Fibroblast of pulmonary artery (primary cell): ENCODE measurements at regions not wholly inside any gene's neighbourhood (a gene's known extent, or its start where the extent isn't known, plus 50 kb on each side); places are given as distances from the start of the nearest gene placed in this dataset.
A peak's percentile ranks its signal among the peaks of the same experiment; 100 is the strongest.

Source experiments
- DNase-seq: peaks from one replicate; pipeline ENCODE4 v3.0.0-alpha.2; 2010; ENCODE audit warnings: low read depth
- H3K4me3 ChIP-seq: replicated peaks from 2 replicates; pipeline ENCODE4 v1.5.1; 2011; ENCODE audit warnings: low read depth, mild to moderate bottlenecking, control low read depth, low read length, moderate library complexity
- CTCF ChIP-seq: IDR thresholded peaks from 2 replicates; pipeline ENCODE4 v1.5.1; 2011; ENCODE audit warnings: mild to moderate bottlenecking, control low read depth, low read length, inconsistent platforms; ENCODE audit errors: missing control alignments

GRCh38 chr1:8213136-8213535 lies 104.8 kb upstream of the SLC45A1 start:
- no peak overlapping the region for H3K4me3 ChIP-seq
- no peak for DNase-seq
- TF ChIP-seq CTCF, result no peak

- no peak for TF ChIP-seq CTCF
- no peak overlapping the region for H3K4me3 ChIP-seq
- DNase-seq, result no peak
Observed at GRCh38 chr1:8212580-8213031, 105.3 kb upstream of the SLC45A1 start.

GRCh38 chr1:8211883-8212579 lies 105.9 kb upstream of the SLC45A1 start:
- TF ChIP-seq CTCF, result no peak
- H3K4me3 ChIP-seq, result no peak overlapping the region
- DNase-seq, result peak; percentile 99

GRCh38 chr1:8211251-8211882 lies 106.5 kb upstream of the SLC45A1 start:
- no peak for TF ChIP-seq CTCF
- H3K4me3 ChIP-seq, result no peak overlapping the region
- DNase-seq, result no peak

- no peak for TF ChIP-seq CTCF
- H3K4me3 ChIP-seq, result no peak overlapping the region
- no peak for DNase-seq
Observed at GRCh38 chr1:8207202-8207601, 110.7 kb upstream of the SLC45A1 start.

GRCh38 chr1:8206391-8206790 lies 111.5 kb upstream of the SLC45A1 start:
- H3K4me3 ChIP-seq, result no peak overlapping the region
- DNase-seq, result no peak
- no peak for TF ChIP-seq CTCF

GRCh38 chr1:8205771-8206170 lies 112.1 kb upstream of the SLC45A1 start:
- TF ChIP-seq CTCF, result no peak
- H3K4me3 ChIP-seq, result no peak overlapping the region
- DNase-seq, result no peak
